RWPE2 (cell line): ENCODE measurements at regions not wholly inside any gene's neighbourhood (a gene's known extent, or its start where the extent isn't known, plus 50 kb on each side); places are given as distances from the start of the nearest gene placed in this dataset.

Experiments
- ATAC-seq: fragments of 200-7000 bp; cut with Tn5 transposase; 3 replicates; pipeline ENCODE4 v1.9.1; 2021; ENCODE audit warnings: low read depth
- DNase-seq: peaks from one replicate; pipeline ENCODE4 v3.0.0-alpha.2; 2020; ENCODE audit warnings: low spot score
- H3K27ac ChIP-seq: fragments of 450-650 bp; 2 replicates; pipeline ENCODE4 v1.5.1; 2017; ENCODE audit warnings: mild to moderate bottlenecking; ENCODE audit not compliant: poor library complexity, severe bottlenecking
- H3K27me3 ChIP-seq: fragments of 250-450 bp; sonication (Bioruptor Pico); 2 replicates; pipeline ENCODE4 v1.5.1; 2021; ENCODE audit warnings: mild to moderate bottlenecking, moderate library complexity; ENCODE audit not compliant: insufficient read depth, poor library complexity, severe bottlenecking
- H3K36me3 ChIP-seq: fragments of 250-450 bp; sonication (Bioruptor Pico); 2 replicates; pipeline ENCODE4 v1.5.1; 2020; ENCODE audit warnings: low read depth, mild to moderate bottlenecking, moderate library complexity
- H3K4me1 ChIP-seq: fragments of 250-450 bp; sonication (Bioruptor Pico); 2 replicates; pipeline ENCODE4 v1.5.1; 2021; ENCODE audit warnings: mild to moderate bottlenecking, moderate library complexity; ENCODE audit not compliant: insufficient read depth, poor library complexity, severe bottlenecking
- H3K4me3 ChIP-seq: fragments of 250-450 bp; sonication (Bioruptor Pico); 2 replicates; pipeline ENCODE4 v1.5.1; 2021; ENCODE audit warnings: mild to moderate bottlenecking, moderate library complexity; ENCODE audit not compliant: severe bottlenecking
- H3K9me3 ChIP-seq: fragments of 250-450 bp; sonication (Bioruptor Pico); 2 replicates; pipeline ENCODE4 v1.5.1; 2021; ENCODE audit warnings: mild to moderate bottlenecking, moderate library complexity; ENCODE audit not compliant: severe bottlenecking
- CTCF ChIP-seq: fragments of 450-650 bp; IDR thresholded peaks from one replicate; pipeline ENCODE4 v1.5.1; 2017; ENCODE audit warnings: mild to moderate bottlenecking, moderate library complexity; ENCODE audit not compliant: poor library complexity, severe bottlenecking

GRCh38 chr7:136702913-136703312 is 165.5 kb upstream of the CHRM2 start:
- Histone ChIP-seq H3K27me3 (peaks cover 9% of the 10 kb centered on the region), H3K4me3 (no peak overlapping the region), H3K4me1 (no peaks in the 10 kb centered on the region), H3K27ac (no peak overlapping the region), H3K9me3 (no peaks in the 10 kb centered on the region), H3K36me3 (no peaks in the 10 kb centered on the region)
- DNase-seq (no peak), ATAC-seq (no peak)
- no peak for TF ChIP-seq CTCF

DNA sequence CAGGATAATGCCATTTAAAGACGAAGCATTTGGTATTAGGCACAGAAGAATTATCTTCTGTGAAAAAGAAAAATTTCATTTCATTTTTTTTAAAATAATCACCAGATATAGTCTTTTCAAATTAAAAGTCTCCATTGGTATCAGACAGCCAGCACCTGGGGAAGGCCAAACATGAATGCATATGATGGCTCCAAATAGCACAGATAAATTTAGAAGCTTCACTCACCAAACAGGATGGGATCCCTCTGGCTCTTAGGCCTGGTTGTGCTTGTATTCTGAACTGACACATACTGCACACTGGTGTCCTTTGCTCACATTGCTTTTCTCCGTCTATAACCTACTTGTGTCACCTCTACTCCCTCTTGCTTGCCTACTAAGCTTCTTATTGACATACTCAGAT is 169.5 kb upstream of the CHRM2 start:
- DNase-seq, result no peak
- Histone ChIP-seq H3K4me1 (no peaks in the 10 kb centered on the region), H3K9me3 (no peaks in the 10 kb centered on the region), H3K27me3 (peaks cover 9% of the 10 kb centered on the region), H3K36me3 (no peaks in the 10 kb centered on the region), H3K4me3 (no peak overlapping the region), H3K27ac (no peak overlapping the region)
- no peak for TF ChIP-seq CTCF
- no peak for ATAC-seq

DNA sequence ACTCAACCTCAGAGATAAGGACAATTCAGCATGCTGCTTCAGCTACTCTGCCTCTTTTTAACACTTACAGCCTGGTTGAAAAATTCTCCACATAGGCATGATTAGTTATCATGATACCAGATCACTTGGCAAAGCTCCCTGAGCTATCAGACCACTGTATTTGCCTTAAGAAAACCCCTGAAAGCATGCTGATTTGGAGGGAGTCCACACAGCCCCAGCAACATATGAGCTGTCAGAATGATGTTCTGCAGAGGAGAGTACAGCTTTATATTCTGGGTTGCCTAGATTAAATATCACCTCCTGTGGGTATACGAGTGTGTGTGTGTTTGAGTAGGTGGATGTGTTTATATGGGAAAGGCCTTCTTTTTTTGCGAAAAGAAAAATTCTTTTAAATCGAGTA is 170.2 kb upstream of the CHRM2 start:
- Histone ChIP-seq H3K27me3 (peaks cover 9% of the 10 kb centered on the region), H3K4me1 (no peaks in the 10 kb centered on the region), H3K9me3 (no peaks in the 10 kb centered on the region), H3K4me3 (no peak overlapping the region), H3K27ac (no peak overlapping the region), H3K36me3 (no peaks in the 10 kb centered on the region)
- TF ChIP-seq CTCF, result no peak
- DNase-seq (no peak), ATAC-seq (no peak)

- Histone ChIP-seq H3K27ac (no peak overlapping the region), H3K4me3 (no peak overlapping the region), H3K36me3 (no peaks in the 10 kb centered on the region), H3K27me3 (peaks cover 9% of the 10 kb centered on the region), H3K4me1 (no peaks in the 10 kb centered on the region), H3K9me3 (no peaks in the 10 kb centered on the region)
- ATAC-seq, result no peak
- DNase-seq, result no peak
- no peak for TF ChIP-seq CTCF
These were observed 171.2 kb upstream of the CHRM2 start for GRCh38 chr7:136697271-136697670.

DNA sequence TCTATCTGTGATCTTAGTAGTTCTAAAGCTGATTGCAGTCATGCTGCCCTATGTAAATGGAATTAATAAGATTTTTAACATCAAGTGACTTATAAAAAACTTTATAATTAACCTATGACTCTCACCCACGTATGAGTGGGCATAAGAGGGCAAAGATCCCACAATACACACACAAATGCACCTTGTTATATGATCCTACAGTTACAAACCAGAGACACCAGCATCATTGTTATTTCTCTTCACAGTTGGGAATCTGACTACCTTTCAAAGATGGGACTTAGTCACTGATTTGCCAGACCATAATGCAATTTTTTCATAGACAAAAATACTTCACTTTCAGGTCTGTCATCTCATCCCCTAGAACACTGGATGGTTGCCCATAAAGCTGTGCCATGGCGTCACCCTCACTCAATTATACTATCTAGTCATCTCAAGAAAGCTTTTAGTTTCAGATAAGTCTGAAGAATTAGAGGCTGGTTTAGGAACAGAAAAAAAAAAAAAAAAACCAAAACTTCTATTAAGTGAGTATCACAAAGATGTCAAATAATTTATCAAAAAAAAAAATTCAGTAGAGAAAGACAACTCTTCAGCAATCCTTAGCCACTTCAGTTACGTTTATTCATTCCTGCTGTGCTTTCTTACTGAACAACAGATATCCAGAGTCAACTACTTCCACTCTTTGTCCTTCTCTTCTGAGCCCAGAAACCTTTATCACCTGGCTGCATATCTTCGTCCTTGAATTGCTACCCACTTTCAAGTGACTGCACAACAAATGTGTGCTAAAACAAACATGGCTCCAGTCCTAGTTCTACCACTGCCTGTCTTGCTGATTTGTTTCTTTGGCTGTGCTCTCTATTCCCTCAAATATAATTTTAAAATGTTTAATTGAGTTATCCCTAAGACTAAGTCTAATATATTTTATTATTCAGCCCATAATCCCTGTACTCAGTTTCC is 175.0 kb upstream of the CHRM2 start:
- H3K27me3 ChIP-seq, result no peaks in the 10 kb centered on the region
- ATAC-seq (no peak), DNase-seq (no peak)
- no peaks in the 10 kb centered on the region for H3K4me1 ChIP-seq
- TF ChIP-seq CTCF, result no peak
- H3K27ac ChIP-seq, result no peak overlapping the region
- no peaks in the 10 kb centered on the region for H3K36me3 ChIP-seq
- no peak overlapping the region for H3K4me3 ChIP-seq
- no peaks in the 10 kb centered on the region for H3K9me3 ChIP-seq
